22Rv1 (cell line): ENCODE measurements at regions not wholly inside any gene's neighbourhood (a gene's known extent, or its start where the extent isn't known, plus 50 kb on each side); places are given as distances from the start of the nearest gene placed in this dataset.

ENCODE experiments used
- H3K27ac ChIP-seq: fragments of 450-650 bp; 2 replicates; pipeline ENCODE4 v1.5.1; 2017
- ZFX ChIP-seq: fragments of 450-650 bp; IDR thresholded peaks from 2 replicates; pipeline ENCODE4 v1.6.1; 2017; ENCODE audit warnings: antibody characterized with exemption, borderline replicate concordance
- TF ChIP-seq, protein P1 (sequence below): fragments of 450-650 bp; IDR thresholded peaks from 2 replicates; pipeline ENCODE4 v1.5.1; 2017; ENCODE audit warnings: mild to moderate bottlenecking

- H3K27ac ChIP-seq = no peak overlapping the region
- TF ChIP-seq ZFX = no peak
- TF ChIP-seq, protein P1, sequence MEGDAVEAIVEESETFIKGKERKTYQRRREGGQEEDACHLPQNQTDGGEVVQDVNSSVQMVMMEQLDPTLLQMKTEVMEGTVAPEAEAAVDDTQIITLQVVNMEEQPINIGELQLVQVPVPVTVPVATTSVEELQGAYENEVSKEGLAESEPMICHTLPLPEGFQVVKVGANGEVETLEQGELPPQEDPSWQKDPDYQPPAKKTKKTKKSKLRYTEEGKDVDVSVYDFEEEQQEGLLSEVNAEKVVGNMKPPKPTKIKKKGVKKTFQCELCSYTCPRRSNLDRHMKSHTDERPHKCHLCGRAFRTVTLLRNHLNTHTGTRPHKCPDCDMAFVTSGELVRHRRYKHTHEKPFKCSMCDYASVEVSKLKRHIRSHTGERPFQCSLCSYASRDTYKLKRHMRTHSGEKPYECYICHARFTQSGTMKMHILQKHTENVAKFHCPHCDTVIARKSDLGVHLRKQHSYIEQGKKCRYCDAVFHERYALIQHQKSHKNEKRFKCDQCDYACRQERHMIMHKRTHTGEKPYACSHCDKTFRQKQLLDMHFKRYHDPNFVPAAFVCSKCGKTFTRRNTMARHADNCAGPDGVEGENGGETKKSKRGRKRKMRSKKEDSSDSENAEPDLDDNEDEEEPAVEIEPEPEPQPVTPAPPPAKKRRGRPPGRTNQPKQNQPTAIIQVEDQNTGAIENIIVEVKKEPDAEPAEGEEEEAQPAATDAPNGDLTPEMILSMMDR = no peak
Measured at GRCh38 chr2:147559070-147559725, 285.6 kb upstream of the ACVR2A start.

GRCh38 chr2:147558620-147559019 lies 286.2 kb upstream of the ACVR2A start:
- TF ChIP-seq ZFX = no peak
- TF ChIP-seq, protein P1 = no peak
- no peak overlapping the region for H3K27ac ChIP-seq

DNA sequence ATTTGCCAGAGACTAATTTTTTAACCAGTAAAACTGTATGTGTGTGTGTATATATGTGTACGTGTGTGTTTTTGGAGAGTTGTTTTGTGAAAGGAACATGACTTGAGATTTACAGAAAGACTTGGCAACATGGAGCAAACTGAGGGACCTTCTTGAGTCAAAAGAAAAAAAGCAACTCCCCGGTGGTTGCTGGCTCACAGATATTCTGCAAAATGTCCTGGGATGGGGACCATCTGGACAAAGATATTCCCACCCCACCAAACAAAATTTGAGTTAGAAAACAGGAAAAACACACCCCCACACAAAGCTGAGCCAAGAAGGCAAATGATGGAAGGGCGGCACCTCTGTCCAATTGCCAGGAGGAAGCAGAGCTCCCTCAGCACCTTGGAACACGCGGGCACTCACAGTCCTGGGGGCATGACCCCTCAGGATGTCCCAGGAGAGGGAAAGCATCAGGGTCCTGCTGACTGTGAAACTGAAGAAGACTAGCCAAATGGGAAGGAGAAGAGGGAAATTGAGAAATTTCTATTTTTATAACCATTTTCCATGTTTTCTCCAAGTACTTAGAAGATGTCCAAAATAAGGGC lies 290.2 kb upstream of the ACVR2A start:
- TF ChIP-seq, protein P1 = no peak
- TF ChIP-seq ZFX = no peak
- no peak overlapping the region for H3K27ac ChIP-seq

GRCh38 chr2:147553775-147554271 lies 291.0 kb upstream of the ACVR2A start:
- H3K27ac ChIP-seq = no peak overlapping the region
- TF ChIP-seq ZFX = no peak
- TF ChIP-seq, protein P1 = no peak

DNA sequence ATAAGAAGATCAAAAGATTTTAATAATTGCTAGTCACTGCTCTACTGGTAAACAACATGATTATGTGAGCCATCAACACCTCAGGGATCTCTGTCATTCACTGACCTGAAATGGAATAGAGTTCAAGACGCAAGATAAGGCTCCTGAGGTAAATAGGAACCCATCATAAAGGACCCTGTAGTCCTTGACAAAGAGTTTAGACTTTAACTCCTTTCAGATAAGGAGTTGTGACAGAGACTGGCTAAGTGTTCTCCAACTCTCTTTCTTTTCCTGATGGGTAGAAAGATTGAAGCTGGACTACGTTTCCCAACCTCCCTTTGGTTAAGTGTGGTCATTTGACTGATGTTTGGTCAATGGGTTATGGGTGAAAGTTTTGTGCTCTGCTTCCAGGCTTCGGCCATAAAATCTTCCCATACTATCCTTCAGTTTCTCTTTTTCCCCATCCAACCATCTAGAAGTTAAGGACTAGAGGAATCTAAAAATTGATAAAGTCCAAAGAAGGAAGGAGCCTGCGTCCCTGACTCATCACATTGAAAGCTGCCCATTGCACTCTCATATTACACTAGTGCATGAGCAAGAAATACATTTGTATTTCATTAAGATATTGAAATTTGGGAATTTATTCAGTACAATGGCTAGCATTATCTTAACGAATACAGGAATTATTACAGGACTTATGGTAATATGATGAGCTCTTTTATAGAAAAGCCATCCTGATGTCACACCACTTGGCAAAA lies 293.7 kb upstream of the ACVR2A start:
- no peak overlapping the region for H3K27ac ChIP-seq
- TF ChIP-seq, protein P1 = no peak
- TF ChIP-seq ZFX = no peak

DNA sequence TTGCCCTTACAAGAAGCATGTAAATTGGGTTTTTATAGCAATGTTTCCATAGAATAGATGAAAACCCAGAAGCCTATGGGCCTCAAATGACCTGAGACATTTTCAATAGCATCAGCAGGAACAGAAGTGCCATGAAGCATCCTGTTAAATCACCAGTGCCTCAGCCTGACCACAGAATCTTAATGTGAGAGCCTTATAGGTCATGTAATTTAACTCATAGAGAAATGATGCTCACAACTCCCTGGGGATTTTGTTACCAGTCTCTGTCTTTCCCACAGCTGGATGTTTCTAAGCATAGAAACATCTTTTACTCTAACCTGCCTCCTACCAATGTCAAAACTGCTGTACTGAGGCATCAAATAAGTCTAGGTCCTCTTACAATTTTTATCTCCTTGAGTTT lies 295.8 kb upstream of the ACVR2A start:
- TF ChIP-seq, protein P1 = no peak
- no peak for TF ChIP-seq ZFX

DNA sequence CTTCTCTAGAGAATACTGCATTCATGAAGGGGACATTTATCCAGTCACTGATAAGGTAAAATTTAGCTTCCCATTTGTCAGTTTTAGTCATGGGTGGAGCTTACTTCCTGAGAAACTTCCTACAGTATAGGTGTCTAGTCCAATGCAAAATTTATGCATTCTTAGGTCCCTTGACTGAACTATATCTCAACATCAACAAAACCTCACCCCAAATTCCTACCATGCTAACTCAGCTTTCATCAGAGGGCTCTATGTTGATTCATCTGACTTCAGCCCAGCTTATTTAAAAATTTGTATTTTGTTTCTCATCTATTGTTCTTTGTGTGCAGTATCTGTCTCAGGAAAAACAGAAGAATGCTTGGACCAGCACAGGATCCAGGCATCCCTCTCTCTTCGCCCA lies 296.4 kb upstream of the ACVR2A start:
- H3K27ac ChIP-seq = no peak overlapping the region
- no peak for TF ChIP-seq ZFX

More for the DNA sequence above, 295.8 kb upstream of the ACVR2A start:
- H3K27ac ChIP-seq = no peak overlapping the region
